Kidney epithelial cell (primary cell): ENCODE measurements at regions not wholly inside any gene's neighbourhood (a gene's known extent, or its start where the extent isn't known, plus 50 kb on each side); places are given as distances from the start of the nearest gene placed in this dataset.

ENCODE experiments used
- DNase-seq: peaks from one replicate; pipeline ENCODE4 v3.0.0-alpha.2; 2010; ENCODE audit warnings: low read depth
- H3K27me3 ChIP-seq: 2 replicates; pipeline ENCODE4 v1.6.0; 2011; ENCODE audit warnings: low read length; ENCODE audit not compliant: control insufficient read depth, insufficient read depth
- H3K36me3 ChIP-seq: 2 replicates; pipeline ENCODE4 v1.5.1; 2011; ENCODE audit warnings: low read length; ENCODE audit not compliant: control insufficient read depth, insufficient read depth
- H3K4me3 ChIP-seq: 2 replicates; pipeline ENCODE4 v1.5.1; 2011; ENCODE audit warnings: low read depth, mild to moderate bottlenecking, control low read depth, low read length
- CTCF ChIP-seq: IDR thresholded peaks from 2 replicates; pipeline ENCODE4 v1.5.1; 2011; ENCODE audit warnings: mild to moderate bottlenecking, moderate library complexity, low read length, control low read depth, inconsistent platforms; ENCODE audit not compliant: insufficient read depth, poor library complexity, severe bottlenecking

- Histone ChIP-seq H3K36me3 (no peaks in the 10 kb centered on the region), H3K4me3 (no peak overlapping the region), H3K27me3 (no peaks in the 10 kb centered on the region)
- DNase-seq, result no peak
- TF ChIP-seq CTCF, result no peak
Measured at GRCh38 chr13:105997581-105998550, 537.6 kb downstream of the EFNB2 start.

GRCh38 chr13:105996391-105997025 lies 539.0 kb downstream of the EFNB2 start:
- Histone ChIP-seq H3K4me3 (no peak overlapping the region), H3K27me3 (no peaks in the 10 kb centered on the region)
- DNase-seq, result no peak

GRCh38 chr13:105994340-105994739 lies 541.1 kb downstream of the EFNB2 start:
- no peak for TF ChIP-seq CTCF

More at GRCh38 chr13:105996391-105997025, 539.0 kb downstream of the EFNB2 start:
- no peak for TF ChIP-seq CTCF
- H3K36me3 ChIP-seq, result no peaks in the 10 kb centered on the region

GRCh38 chr13:105991622-105992277 lies 543.7 kb downstream of the EFNB2 start:
- DNase-seq, result no peak
- no peak for TF ChIP-seq CTCF
- no peak overlapping the region for H3K4me3 ChIP-seq
- no peaks in the 10 kb centered on the region for H3K36me3 ChIP-seq
- no peaks in the 10 kb centered on the region for H3K27me3 ChIP-seq

More at GRCh38 chr13:105994340-105994739, 541.1 kb downstream of the EFNB2 start:
- Histone ChIP-seq H3K27me3 (no peaks in the 10 kb centered on the region), H3K36me3 (no peaks in the 10 kb centered on the region), H3K4me3 (no peak overlapping the region)
- no peak for DNase-seq

- TF ChIP-seq CTCF, result no peak
- Histone ChIP-seq H3K4me3 (no peak overlapping the region), H3K36me3 (no peaks in the 10 kb centered on the region), H3K27me3 (no peaks in the 10 kb centered on the region)
- DNase-seq, result no peak
Measured at GRCh38 chr13:105991131-105991530, 544.3 kb downstream of the EFNB2 start.
